ENCODE measurements at regions not wholly inside any gene's neighbourhood (a gene's known extent, or its start where the extent isn't known, plus 50 kb on each side); places are given as distances from the start of the nearest gene placed in this dataset.

DNA sequence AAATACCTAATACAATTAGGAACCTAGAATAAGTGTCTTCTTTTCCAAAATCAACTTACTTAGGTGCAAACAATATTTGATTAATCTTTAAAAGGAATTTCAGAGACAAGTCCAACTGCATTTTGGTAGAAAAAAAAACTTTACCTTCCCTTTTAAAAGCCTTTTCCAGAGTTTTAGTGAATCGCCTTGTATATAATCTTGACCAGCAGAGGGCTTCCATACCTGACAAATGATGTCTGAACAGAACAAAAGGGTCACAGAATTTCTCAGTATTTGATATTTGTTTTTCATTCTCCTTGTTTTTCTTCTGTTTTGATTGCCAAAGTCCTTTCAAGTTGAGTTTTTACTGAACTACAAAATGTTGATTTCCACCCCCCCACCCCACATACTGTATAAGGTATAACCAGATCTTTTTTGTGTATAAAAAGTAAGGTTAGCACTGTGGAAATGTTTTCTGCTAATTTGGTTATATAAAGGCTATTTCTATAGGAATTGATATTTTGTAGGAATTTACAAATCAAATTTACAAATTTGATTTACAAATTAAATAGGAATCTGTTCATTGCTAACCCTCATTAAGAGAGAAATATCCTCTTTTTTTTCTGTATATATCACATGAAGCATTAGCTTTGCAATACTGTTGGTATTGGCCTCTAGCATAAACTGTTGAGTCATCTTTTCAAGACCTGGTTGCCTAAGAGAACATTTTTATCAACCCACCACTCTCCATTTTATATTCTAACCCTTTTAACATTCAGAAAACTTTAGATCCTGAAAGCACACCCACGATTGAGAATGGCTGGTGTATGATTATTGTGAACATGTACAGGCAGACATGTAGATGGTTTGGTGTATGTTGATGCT lies 464.1 kb upstream of the RARB start:
- Histone ChIP-seq H3K36me3 (ENCODE audit: control insufficient read depth, insufficient read depth, low read length) (no peaks in the 10 kb centered on the region), H3K9me3 (ENCODE audit: control insufficient read depth in 2 of 2, low read length in 2 of 2) (no peaks in the 10 kb centered on the region), H3K4me3 (ENCODE audit: low read depth, low read length) (no peak overlapping the region), H3K27ac (ENCODE audit: insufficient read depth, low read length, poor library complexity, severe bottlenecking) (no peak overlapping the region), H3K27me3 (ENCODE audit: control insufficient read depth, insufficient read depth, low read length) (no peaks in the 10 kb centered on the region), H3K4me1 (ENCODE audit: control insufficient read depth, insufficient read depth, low read length, poor library complexity, severe bottlenecking) (no peaks in the 10 kb centered on the region)
- H3K27ac Mint-ChIP-seq, result no peak overlapping the region
- DNase-seq (peak in 1 of 3 donors; percentile 1), ATAC-seq (ENCODE audit: low read depth in 2 of 2) (no peak)
- peaks cover 0 to 6% (median 5%) of the 10 kb centered on the region in 7 donors for H3K9me3 Mint-ChIP-seq
- no peak overlapping the region for H3K4me3 Mint-ChIP-seq
- H3K4me1 Mint-ChIP-seq, result no peaks in the 10 kb centered on the region
- no peaks in the 10 kb centered on the region for H3K36me3 Mint-ChIP-seq
- no peaks in the 10 kb centered on the region for H3K27me3 Mint-ChIP-seq

DNA sequence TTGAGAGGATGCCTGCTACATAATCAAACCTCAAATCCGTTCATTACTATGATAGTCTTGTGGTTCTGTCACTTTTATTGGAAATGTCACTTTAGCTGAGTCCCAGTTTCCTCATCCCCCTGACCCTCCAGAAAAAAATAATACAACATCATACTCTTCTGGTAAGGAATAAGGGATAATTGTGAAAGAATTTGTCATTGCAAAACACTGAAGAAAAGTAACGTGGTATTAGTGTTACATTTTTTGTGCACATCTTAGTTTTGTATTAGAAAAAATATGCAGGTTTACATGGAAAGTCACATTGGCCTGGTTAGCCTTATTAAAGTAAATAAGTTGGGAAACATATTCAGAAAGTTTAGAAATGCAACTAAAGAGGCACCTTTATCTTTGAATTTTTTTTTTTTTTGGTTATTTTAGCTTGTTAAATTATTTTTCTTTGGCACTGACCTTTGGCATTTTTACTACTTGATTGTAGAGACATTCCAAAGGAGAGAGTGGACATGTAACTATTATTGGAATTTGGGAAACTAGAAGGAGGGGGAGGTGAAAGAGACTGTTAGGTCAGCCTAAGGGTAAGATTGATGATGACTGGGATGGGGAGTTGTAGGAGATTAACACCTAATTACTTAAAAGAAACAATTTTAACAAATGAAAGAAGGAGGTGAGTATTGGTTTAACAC lies 462.2 kb upstream of the RARB start:
- Histone ChIP-seq H3K4me1 (ENCODE audit: control insufficient read depth, insufficient read depth, low read length, poor library complexity, severe bottlenecking) (no peaks in the 10 kb centered on the region), H3K36me3 (ENCODE audit: control insufficient read depth, insufficient read depth, low read length) (no peaks in the 10 kb centered on the region), H3K9me3 (ENCODE audit: control insufficient read depth in 2 of 2, low read length in 2 of 2) (no peaks in the 10 kb centered on the region), H3K27me3 (ENCODE audit: control insufficient read depth, insufficient read depth, low read length) (no peaks in the 10 kb centered on the region), H3K4me3 (ENCODE audit: low read depth, low read length) (no peak overlapping the region), H3K27ac (ENCODE audit: insufficient read depth, low read length, poor library complexity, severe bottlenecking) (no peak overlapping the region)
- Mint-ChIP-seq H3K27ac (no peak overlapping the region), H3K27me3 (no peaks in the 10 kb centered on the region), H3K4me1 (no peaks in the 10 kb centered on the region), H3K9me3 (peaks cover 0 to 8% (median 3%) of the 10 kb centered on the region in 7 donors), H3K4me3 (no peak overlapping the region), H3K36me3 (no peaks in the 10 kb centered on the region)
- no peak for ATAC-seq (ENCODE audit: low read depth in 2 of 2)
- DNase-seq, result no peak

DNA sequence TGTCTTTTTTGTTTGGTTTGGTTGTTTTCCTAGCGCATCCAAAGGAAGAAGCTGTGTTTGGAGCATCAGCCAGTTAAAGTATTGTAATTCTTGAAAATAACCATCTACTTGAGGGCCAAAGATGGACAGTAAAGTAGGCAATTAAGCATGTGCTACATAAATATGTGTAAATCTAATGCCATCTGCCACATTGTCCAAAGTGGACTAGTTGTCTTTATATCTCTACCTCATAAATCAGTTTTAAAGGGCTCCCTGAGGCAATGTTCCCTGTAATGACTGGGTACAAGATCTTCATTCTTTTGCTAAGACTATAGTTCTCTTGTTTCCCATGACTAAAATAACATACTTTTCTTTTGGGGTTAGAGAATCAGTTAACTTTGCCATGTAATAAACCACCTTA lies 460.0 kb upstream of the RARB start:
- no peaks in the 10 kb centered on the region for H3K4me1 ChIP-seq (ENCODE audit: control insufficient read depth, insufficient read depth, low read length, poor library complexity, severe bottlenecking)
- H3K4me3 ChIP-seq (ENCODE audit: low read depth, low read length), result no peak overlapping the region
- H3K4me1 Mint-ChIP-seq, result no peaks in the 10 kb centered on the region
- H3K9me3 ChIP-seq (ENCODE audit: control insufficient read depth in 2 of 2, low read length in 2 of 2), result no peaks in the 10 kb centered on the region
- no peak overlapping the region for H3K27ac ChIP-seq (ENCODE audit: insufficient read depth, low read length, poor library complexity, severe bottlenecking)
- H3K36me3 Mint-ChIP-seq, result no peaks in the 10 kb centered on the region
- DNase-seq (no peak), ATAC-seq (ENCODE audit: low read depth in 2 of 2) (no peak)
- no peak overlapping the region for H3K27ac Mint-ChIP-seq
- no peaks in the 10 kb centered on the region for H3K36me3 ChIP-seq (ENCODE audit: control insufficient read depth, insufficient read depth, low read length)
- no peaks in the 10 kb centered on the region for H3K27me3 Mint-ChIP-seq
- H3K4me3 Mint-ChIP-seq, result no peak overlapping the region
- H3K27me3 ChIP-seq (ENCODE audit: control insufficient read depth, insufficient read depth, low read length), result no peaks in the 10 kb centered on the region
- peaks cover 2 to 12% (median 5%) of the 10 kb centered on the region in 7 donors for H3K9me3 Mint-ChIP-seq

DNA sequence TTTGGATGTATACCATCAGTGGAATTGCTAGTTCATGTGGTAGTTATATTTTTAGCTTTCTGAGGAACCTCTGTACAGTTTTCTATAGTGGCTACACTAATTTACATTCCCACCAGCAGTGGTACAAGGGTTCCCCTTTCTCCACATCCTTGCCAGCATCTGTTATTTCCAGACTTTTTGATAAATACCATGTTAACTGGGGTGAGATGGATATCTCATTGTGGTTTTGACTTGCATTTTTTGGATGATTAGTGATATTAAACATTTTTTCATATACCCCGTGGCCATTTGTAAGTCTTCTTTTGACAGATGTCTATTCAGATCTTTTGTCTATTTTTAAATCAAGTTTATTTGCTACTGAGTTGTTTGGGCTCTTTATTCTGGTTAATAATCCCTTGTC lies 455.6 kb upstream of the RARB start:
- Histone ChIP-seq H3K27ac (ENCODE audit: insufficient read depth, low read length, poor library complexity, severe bottlenecking) (no peak overlapping the region), H3K4me3 (ENCODE audit: low read depth, low read length) (no peak overlapping the region), H3K36me3 (ENCODE audit: control insufficient read depth, insufficient read depth, low read length) (no peaks in the 10 kb centered on the region), H3K27me3 (ENCODE audit: control insufficient read depth, insufficient read depth, low read length) (no peaks in the 10 kb centered on the region), H3K4me1 (ENCODE audit: control insufficient read depth, insufficient read depth, low read length, poor library complexity, severe bottlenecking) (no peaks in the 10 kb centered on the region), H3K9me3 (ENCODE audit: control insufficient read depth in 2 of 2, low read length in 2 of 2) (no peaks in the 10 kb centered on the region)
- H3K36me3 Mint-ChIP-seq, result no peaks in the 10 kb centered on the region
- no peak for DNase-seq
- no peak overlapping the region for H3K4me3 Mint-ChIP-seq
- no peak overlapping the region for H3K27ac Mint-ChIP-seq
- no peaks in the 10 kb centered on the region for H3K27me3 Mint-ChIP-seq
- ATAC-seq (ENCODE audit: low read depth in 2 of 2), result no peak
- peaks cover 2 to 18% (median 11%) of the 10 kb centered on the region in 7 donors for H3K9me3 Mint-ChIP-seq
- H3K4me1 Mint-ChIP-seq, result no peaks in the 10 kb centered on the region

DNA sequence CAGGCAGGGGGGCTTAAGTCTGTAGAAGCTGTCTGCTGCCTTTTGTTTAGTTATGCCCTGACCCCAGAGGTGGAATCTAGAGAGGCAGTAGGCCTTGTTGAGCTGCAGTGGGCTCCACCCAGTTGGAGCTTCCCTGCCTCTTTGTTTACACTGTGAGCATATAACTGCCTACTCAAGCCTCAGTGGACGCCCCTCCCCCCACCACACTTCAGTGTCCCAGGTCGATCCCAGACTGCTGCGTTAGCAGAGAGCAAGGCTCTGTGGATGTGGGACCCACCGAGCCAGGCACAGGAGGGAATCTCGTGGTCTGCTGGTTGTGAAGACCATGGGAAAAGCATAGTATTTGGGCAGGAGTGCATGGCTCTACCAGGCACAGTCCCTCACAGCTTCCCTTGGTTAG lies 446.8 kb upstream of the RARB start:
- H3K4me1 ChIP-seq (ENCODE audit: control insufficient read depth, insufficient read depth, low read length, poor library complexity, severe bottlenecking), result no peaks in the 10 kb centered on the region
- Mint-ChIP-seq H3K27me3 (no peaks in the 10 kb centered on the region), H3K9me3 (peaks cover 2 to 19% (median 10%) of the 10 kb centered on the region in 7 donors), H3K4me3 (no peak overlapping the region), H3K36me3 (no peaks in the 10 kb centered on the region), H3K4me1 (no peaks in the 10 kb centered on the region), H3K27ac (no peak overlapping the region)
- H3K27me3 ChIP-seq (ENCODE audit: control insufficient read depth, insufficient read depth, low read length), result no peaks in the 10 kb centered on the region
- no peak for DNase-seq
- no peaks in the 10 kb centered on the region for H3K36me3 ChIP-seq (ENCODE audit: control insufficient read depth, insufficient read depth, low read length)
- H3K27ac ChIP-seq (ENCODE audit: insufficient read depth, low read length, poor library complexity, severe bottlenecking), result no peak overlapping the region
- H3K9me3 ChIP-seq (ENCODE audit: control insufficient read depth in 2 of 2, low read length in 2 of 2), result no peaks in the 10 kb centered on the region
- no peak overlapping the region for H3K4me3 ChIP-seq (ENCODE audit: low read depth, low read length)
- no peak for ATAC-seq (ENCODE audit: low read depth in 2 of 2)

DNA sequence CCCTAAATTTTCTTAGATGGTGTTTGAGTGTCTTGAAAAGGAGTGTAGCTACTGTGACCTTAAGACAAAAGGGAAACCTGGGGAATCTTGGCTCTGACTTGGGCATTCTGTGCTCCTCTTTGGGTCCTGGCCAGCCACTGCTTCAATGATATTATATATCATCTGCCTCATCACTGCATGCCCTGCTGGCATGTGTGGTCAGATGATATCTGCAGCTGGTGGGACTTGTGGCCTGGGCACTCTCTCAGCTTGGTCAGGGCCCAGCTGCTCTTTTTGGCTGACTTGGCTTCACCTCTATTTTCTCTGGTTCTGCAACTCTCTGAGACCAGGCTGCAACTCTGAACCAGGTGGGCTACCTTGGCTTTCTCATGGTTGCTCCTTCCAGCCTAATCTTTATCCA lies 446.1 kb upstream of the RARB start:
- H3K27ac Mint-ChIP-seq, result no peak overlapping the region

DNA sequence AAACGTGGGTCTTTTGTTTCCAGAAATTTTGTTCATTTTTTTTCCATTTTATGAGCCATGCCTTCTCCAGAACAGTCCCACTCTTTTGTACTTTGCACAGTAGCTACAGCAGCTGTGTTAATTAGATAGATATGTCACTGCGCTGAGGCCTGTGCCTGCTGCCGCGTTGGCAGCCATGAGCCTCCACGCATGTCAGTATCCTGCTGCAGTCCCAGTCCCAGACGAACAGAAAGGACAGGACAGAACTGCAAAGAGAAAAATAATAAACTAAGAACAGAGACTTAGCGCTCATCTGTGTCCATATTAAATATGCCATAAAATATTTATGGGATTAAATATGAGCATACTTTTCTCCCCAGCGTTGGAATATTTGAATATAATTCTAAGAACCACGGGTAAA lies 442.4 kb upstream of the RARB start:
- no peak for ATAC-seq (ENCODE audit: low read depth in 2 of 2)
- peaks cover 0 to 14% (median 2%) of the 10 kb centered on the region in 7 donors for H3K9me3 Mint-ChIP-seq

More for the DNA sequence above, 446.1 kb upstream of the RARB start:
- ATAC-seq (ENCODE audit: low read depth in 2 of 2), result no peak
- Mint-ChIP-seq H3K4me3 (no peak overlapping the region), H3K4me1 (no peaks in the 10 kb centered on the region), H3K9me3 (peaks cover 2 to 19% (median 10%) of the 10 kb centered on the region in 7 donors), H3K36me3 (no peaks in the 10 kb centered on the region), H3K27me3 (no peaks in the 10 kb centered on the region)
- no peak overlapping the region for H3K27ac ChIP-seq (ENCODE audit: insufficient read depth, low read length, poor library complexity, severe bottlenecking)
- H3K4me3 ChIP-seq (ENCODE audit: low read depth, low read length), result no peak overlapping the region
- H3K9me3 ChIP-seq (ENCODE audit: control insufficient read depth in 2 of 2, low read length in 2 of 2), result no peaks in the 10 kb centered on the region
- no peaks in the 10 kb centered on the region for H3K27me3 ChIP-seq (ENCODE audit: control insufficient read depth, insufficient read depth, low read length)
- no peaks in the 10 kb centered on the region for H3K36me3 ChIP-seq (ENCODE audit: control insufficient read depth, insufficient read depth, low read length)
- DNase-seq, result no peak
- no peaks in the 10 kb centered on the region for H3K4me1 ChIP-seq (ENCODE audit: control insufficient read depth, insufficient read depth, low read length, poor library complexity, severe bottlenecking)

More for the DNA sequence above, 442.4 kb upstream of the RARB start:
- H3K4me3 ChIP-seq (ENCODE audit: low read depth, low read length), result no peak overlapping the region
- Mint-ChIP-seq H3K36me3 (no peaks in the 10 kb centered on the region), H3K27ac (no peak overlapping the region), H3K4me3 (no peak overlapping the region), H3K4me1 (no peaks in the 10 kb centered on the region), H3K27me3 (no peaks in the 10 kb centered on the region)
- no peaks in the 10 kb centered on the region for H3K9me3 ChIP-seq (ENCODE audit: control insufficient read depth in 2 of 2, low read length in 2 of 2)
- no peak overlapping the region for H3K27ac ChIP-seq (ENCODE audit: insufficient read depth, low read length, poor library complexity, severe bottlenecking)
- H3K36me3 ChIP-seq (ENCODE audit: control insufficient read depth, insufficient read depth, low read length), result no peaks in the 10 kb centered on the region
- no peaks in the 10 kb centered on the region for H3K4me1 ChIP-seq (ENCODE audit: control insufficient read depth, insufficient read depth, low read length, poor library complexity, severe bottlenecking)
- no peak for DNase-seq
- no peaks in the 10 kb centered on the region for H3K27me3 ChIP-seq (ENCODE audit: control insufficient read depth, insufficient read depth, low read length)

Data from CD4-positive, CD25-positive, alpha-beta regulatory T cell (primary cell).